ENCODE measurements at regions not wholly inside any gene's neighbourhood (a gene's known extent, or its start where the extent isn't known, plus 50 kb on each side); places are given as distances from the start of the nearest gene placed in this dataset.

DNA sequence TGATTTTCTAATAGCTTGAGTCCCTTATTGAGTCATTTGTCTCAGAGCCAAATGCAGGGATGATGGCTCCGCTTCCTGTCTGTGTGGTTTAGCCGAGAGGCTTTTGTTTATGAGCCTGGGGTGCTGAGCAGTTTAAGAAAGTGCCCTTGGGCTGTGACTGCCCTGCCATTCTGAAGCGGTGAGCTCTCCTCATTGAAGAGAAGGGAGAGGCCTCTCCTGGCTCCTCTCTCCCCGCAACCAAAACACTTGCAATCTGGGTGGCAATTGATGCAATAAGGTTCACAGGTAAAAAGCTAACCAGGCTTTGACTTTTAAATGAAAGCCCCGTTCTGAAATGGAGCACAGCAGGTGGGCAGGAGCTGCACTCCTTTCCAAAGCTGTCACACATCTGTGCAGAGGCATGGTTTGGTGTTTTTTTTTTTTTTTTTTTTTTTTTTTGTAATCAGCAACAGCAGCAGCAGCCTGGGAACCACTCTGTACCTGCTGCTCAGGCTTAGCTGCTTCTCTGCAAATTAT lies 403.7 kb downstream of the SIPA1L2 start:
- peaks cover 4% of the 10 kb centered on the region for H3K9me3 Mint-ChIP-seq
- no peak overlapping the region for H3K9ac ChIP-seq (ENCODE audit: extremely low read depth, low read length, poor library complexity, severe bottlenecking)

DNA sequence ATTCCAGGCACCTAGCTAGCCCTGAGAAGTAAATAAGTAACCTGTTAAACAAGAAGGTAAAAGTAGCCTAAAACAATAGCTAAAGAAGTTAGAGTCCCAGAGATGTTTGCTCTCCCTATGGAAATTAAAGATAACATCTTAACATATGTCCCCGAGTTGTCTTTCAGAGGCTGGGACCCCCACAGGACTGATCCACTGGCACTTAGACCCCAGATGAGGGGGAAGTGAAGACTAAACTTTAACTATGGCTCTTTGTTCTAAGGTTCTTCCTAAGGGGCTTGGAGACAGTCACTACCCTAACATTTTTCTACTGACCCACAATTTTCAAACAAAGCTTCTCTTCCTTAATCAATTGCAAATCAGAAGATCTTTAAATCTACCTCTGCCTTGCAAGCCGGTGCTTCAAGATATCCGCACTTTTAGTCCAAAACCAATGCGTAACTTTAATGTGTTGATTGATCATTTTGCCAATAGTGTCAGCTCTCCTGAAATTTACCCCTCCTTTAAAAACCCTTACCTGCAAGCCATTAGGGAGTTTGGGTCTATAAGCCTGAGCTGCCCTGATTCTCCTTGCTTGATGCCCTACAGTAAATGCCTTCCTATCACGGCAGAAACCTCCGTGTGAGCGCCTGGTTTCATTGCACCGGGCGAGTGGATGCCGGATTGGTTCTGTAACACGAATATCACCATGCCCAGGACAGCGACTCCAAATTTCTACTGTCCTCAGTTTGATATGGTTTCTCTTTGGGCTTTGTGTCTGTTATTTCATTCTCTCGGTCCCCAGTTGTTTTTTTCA lies 404.4 kb downstream of the SIPA1L2 start:
- Histone ChIP-seq H3K27me3 (ENCODE audit: control insufficient read depth, insufficient read depth, low read length, poor library complexity, severe bottlenecking) (no peaks in the 10 kb centered on the region), H3K4me3 (ENCODE audit: low read length) (peak overlapping the region; percentile 65), H3K27ac (ENCODE audit: low read depth, low read length) (no peak overlapping the region), H3K36me3 (ENCODE audit: control insufficient read depth, insufficient read depth, low read length) (no peaks in the 10 kb centered on the region), H3K9ac (ENCODE audit: extremely low read depth, low read length, poor library complexity, severe bottlenecking) (no peak overlapping the region), H3K9me3 (ENCODE audit: control insufficient read depth, low read length) (peaks cover 5% of the 10 kb centered on the region), H3K4me1 (ENCODE audit: control insufficient read depth, insufficient read depth, low read length) (peaks cover 16% of the 10 kb centered on the region)
- H3K9me3 Mint-ChIP-seq: peaks cover 4% of the 10 kb centered on the region
- H3K4me1 Mint-ChIP-seq: peaks cover 48% of the 10 kb centered on the region
- H3K27ac Mint-ChIP-seq: peak overlapping the region; percentile 80
- no peaks in the 10 kb centered on the region for H3K36me3 Mint-ChIP-seq (ENCODE audit: low read depth)
- TF ChIP-seq, protein P1, sequence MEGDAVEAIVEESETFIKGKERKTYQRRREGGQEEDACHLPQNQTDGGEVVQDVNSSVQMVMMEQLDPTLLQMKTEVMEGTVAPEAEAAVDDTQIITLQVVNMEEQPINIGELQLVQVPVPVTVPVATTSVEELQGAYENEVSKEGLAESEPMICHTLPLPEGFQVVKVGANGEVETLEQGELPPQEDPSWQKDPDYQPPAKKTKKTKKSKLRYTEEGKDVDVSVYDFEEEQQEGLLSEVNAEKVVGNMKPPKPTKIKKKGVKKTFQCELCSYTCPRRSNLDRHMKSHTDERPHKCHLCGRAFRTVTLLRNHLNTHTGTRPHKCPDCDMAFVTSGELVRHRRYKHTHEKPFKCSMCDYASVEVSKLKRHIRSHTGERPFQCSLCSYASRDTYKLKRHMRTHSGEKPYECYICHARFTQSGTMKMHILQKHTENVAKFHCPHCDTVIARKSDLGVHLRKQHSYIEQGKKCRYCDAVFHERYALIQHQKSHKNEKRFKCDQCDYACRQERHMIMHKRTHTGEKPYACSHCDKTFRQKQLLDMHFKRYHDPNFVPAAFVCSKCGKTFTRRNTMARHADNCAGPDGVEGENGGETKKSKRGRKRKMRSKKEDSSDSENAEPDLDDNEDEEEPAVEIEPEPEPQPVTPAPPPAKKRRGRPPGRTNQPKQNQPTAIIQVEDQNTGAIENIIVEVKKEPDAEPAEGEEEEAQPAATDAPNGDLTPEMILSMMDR (conservative IDR thresholded peaks at IDR 0.05): no peak
- peak overlapping the region; percentile 39 for H3K4me3 Mint-ChIP-seq
- DNase-seq: peak; percentile 66
- H3K27me3 Mint-ChIP-seq (ENCODE audit: insufficient read depth): peaks cover 38% of the 10 kb centered on the region
- 44% methylated on average over 9 to 13 of the region's 13 CpGs for WGBS, 2 experiments (ENCODE audit: insufficient coverage in 1 of 2, insufficient read length in 1 of 2)

More for the DNA sequence above, 403.7 kb downstream of the SIPA1L2 start:
- peak; percentile 77 for DNase-seq
- TF ChIP-seq, protein P1 (conservative IDR thresholded peaks at IDR 0.05): no peak
- Mint-ChIP-seq H3K27ac (peak overlapping the region; percentile 80), H3K4me1 (peaks cover 52% of the 10 kb centered on the region), H3K27me3 (ENCODE audit: insufficient read depth) (peaks cover 33% of the 10 kb centered on the region), H3K36me3 (ENCODE audit: low read depth) (no peaks in the 10 kb centered on the region), H3K4me3 (peak overlapping the region; percentile 39)
- peaks cover 5% of the 10 kb centered on the region for H3K9me3 ChIP-seq (ENCODE audit: control insufficient read depth, low read length)
- peak overlapping the region; percentile 65 for H3K4me3 ChIP-seq (ENCODE audit: low read length)
- no peak overlapping the region for H3K27ac ChIP-seq (ENCODE audit: low read depth, low read length)
- H3K4me1 ChIP-seq (ENCODE audit: control insufficient read depth, insufficient read depth, low read length): peaks cover 16% of the 10 kb centered on the region
- no peaks in the 10 kb centered on the region for H3K27me3 ChIP-seq (ENCODE audit: control insufficient read depth, insufficient read depth, low read length, poor library complexity, severe bottlenecking)
- H3K36me3 ChIP-seq (ENCODE audit: control insufficient read depth, insufficient read depth, low read length): no peaks in the 10 kb centered on the region
- 14 to 30% methylated on average over 1 to 5 of the region's 5 CpGs for WGBS, 2 experiments (ENCODE audit: insufficient coverage in 1 of 2, insufficient read length in 1 of 2)

DNA sequence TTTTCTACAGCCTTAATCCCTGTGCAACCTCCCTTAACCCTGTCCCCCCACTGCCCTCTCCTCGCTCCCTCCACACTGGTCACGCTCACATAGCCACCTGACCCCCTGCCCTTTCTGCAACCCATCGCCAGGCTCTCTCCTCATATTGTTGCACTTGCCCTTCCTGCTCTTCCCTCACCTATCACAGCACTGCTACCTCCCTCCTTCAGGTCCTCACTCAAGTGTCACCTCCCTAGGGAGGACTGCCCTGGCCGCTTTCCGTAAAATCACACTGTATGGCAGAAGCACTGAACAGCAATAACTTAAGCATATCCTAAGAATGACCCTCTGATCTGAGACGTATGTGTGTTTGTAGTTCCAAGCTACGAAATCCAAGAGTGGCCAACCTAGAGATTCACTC lies 406.0 kb downstream of the SIPA1L2 start:
- DNase-seq: no peak
- H3K4me3 Mint-ChIP-seq: no peak overlapping the region
- peaks cover 16% of the 10 kb centered on the region for H3K4me1 ChIP-seq (ENCODE audit: control insufficient read depth, insufficient read depth, low read length)
- H3K36me3 Mint-ChIP-seq (ENCODE audit: low read depth): no peaks in the 10 kb centered on the region
- peaks cover 36% of the 10 kb centered on the region for H3K4me1 Mint-ChIP-seq
- no peak overlapping the region for H3K27ac Mint-ChIP-seq
- H3K36me3 ChIP-seq (ENCODE audit: control insufficient read depth, insufficient read depth, low read length): no peaks in the 10 kb centered on the region
- no peaks in the 10 kb centered on the region for H3K27me3 ChIP-seq (ENCODE audit: control insufficient read depth, insufficient read depth, low read length, poor library complexity, severe bottlenecking)
- WGBS, 2 experiments (ENCODE audit: insufficient coverage in 1 of 2, insufficient read length in 1 of 2): 94 to 100% methylated on average over 4 to 7 of the region's 7 CpGs
- H3K9me3 ChIP-seq (ENCODE audit: control insufficient read depth, low read length): peaks cover 5% of the 10 kb centered on the region
- TF ChIP-seq, protein P1 (conservative IDR thresholded peaks at IDR 0.05): no peak
- H3K9me3 Mint-ChIP-seq: peaks cover 4% of the 10 kb centered on the region
- H3K27me3 Mint-ChIP-seq (ENCODE audit: insufficient read depth): peaks cover 41% of the 10 kb centered on the region
- no peak overlapping the region for H3K9ac ChIP-seq (ENCODE audit: extremely low read depth, low read length, poor library complexity, severe bottlenecking)
- H3K4me3 ChIP-seq (ENCODE audit: low read length): no peak overlapping the region
- no peak overlapping the region for H3K27ac ChIP-seq (ENCODE audit: low read depth, low read length)

Measured in endodermal cell (in vitro differentiated cells).